ENCODE measurements at regions not wholly inside any gene's neighbourhood (a gene's known extent, or its start where the extent isn't known, plus 50 kb on each side); places are given as distances from the start of the nearest gene placed in this dataset.

DNA sequence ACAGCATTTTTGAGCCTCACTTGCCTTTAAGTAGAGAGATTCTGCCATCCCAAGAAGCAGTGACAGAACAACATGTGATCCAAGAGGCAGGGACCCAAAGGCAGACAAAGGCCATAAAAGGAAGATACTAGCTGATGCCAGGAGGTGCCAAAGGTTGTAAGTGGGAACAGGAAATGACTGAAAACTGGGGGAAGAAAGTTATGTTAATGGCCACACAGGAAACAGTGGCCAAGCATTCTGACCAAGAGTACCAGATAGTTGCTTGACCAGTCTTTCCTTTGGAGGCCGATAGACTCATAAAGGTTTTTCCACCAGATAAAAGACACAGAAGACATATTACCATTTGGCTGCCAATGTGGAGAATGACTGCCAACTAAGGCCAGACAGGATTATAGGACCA lies 274.5 kb upstream of the PEX5L start:
- H3K36me3 ChIP-seq (ENCODE audit: control insufficient read depth in 1 of 2, insufficient read depth in 2 of 2, low read depth in 1 of 2, low read length in 2 of 2), result no peaks in the 10 kb centered on the region
- no peaks in the 10 kb centered on the region for H3K27me3 ChIP-seq (ENCODE audit: control insufficient read depth in 1 of 2, insufficient read depth in 1 of 2, low read length in 2 of 2)
- H4K8ac ChIP-seq (ENCODE audit: low read length), result no peak overlapping the region
- H2BK12ac ChIP-seq (ENCODE audit: low read length in 2 of 2), result no peak overlapping the region
- H2BK120ac ChIP-seq (ENCODE audit: low read depth, low read length), result no peak overlapping the region
- H3K4me1 ChIP-seq (ENCODE audit: control insufficient read depth, insufficient read depth, low read depth, low read length), result no peaks in the 10 kb centered on the region
- H3K4ac ChIP-seq (ENCODE audit: low read depth in 1 of 2, low read length in 2 of 2), result no peak overlapping the region
- no peak overlapping the region for H2BK15ac ChIP-seq (ENCODE audit: low read depth, poor library complexity, severe bottlenecking)
- H3K27ac ChIP-seq (ENCODE audit: low read length, poor library complexity, severe bottlenecking), result no peak overlapping the region
- H2AK5ac ChIP-seq (ENCODE audit: low read length, severe bottlenecking), result no peak overlapping the region
- H3K14ac ChIP-seq (ENCODE audit: low read length in 2 of 2), result no peak overlapping the region
- no peak overlapping the region for H3K4me2 ChIP-seq (ENCODE audit: low read length, poor library complexity, severe bottlenecking)
- H3K23ac ChIP-seq (ENCODE audit: low read length in 2 of 2), result no peak overlapping the region
- H3K79me1 ChIP-seq (replicated peaks; ENCODE audit: low read length, poor library complexity, severe bottlenecking), result no peaks in the 10 kb centered on the region
- no peak overlapping the region for H2BK5ac ChIP-seq (ENCODE audit: low read depth, low read length, poor library complexity, severe bottlenecking)
- H2AFZ ChIP-seq (ENCODE audit: low read depth, low read length), result no peak overlapping the region
- no peak overlapping the region for H3K4me3 ChIP-seq (ENCODE audit: insufficient read depth in 1 of 2, low read depth in 1 of 2, low read length in 2 of 2)
- WGBS, result 55% methylated on average over 1 of the region's 1 CpG
- H3K9me3 ChIP-seq (ENCODE audit: control insufficient read depth, low read length), result no peaks in the 10 kb centered on the region
- no peak overlapping the region for H3K18ac ChIP-seq (ENCODE audit: low read depth in 1 of 2, low read length in 2 of 2)
- no peak for DNase-seq
- no peak overlapping the region for H4K91ac ChIP-seq (ENCODE audit: low read length)
- H3K9ac ChIP-seq (ENCODE audit: low read length), result no peak overlapping the region

GRCh38 chr3:180316321-180316720 lies 279.6 kb upstream of the PEX5L start:
- H3K4me2 ChIP-seq (ENCODE audit: low read length, poor library complexity, severe bottlenecking), result no peak overlapping the region
- no peak overlapping the region for H3K4me3 ChIP-seq (ENCODE audit: insufficient read depth in 1 of 2, low read depth in 1 of 2, low read length in 2 of 2)
- H3K23ac ChIP-seq (ENCODE audit: low read length in 2 of 2), result no peak overlapping the region
- H3K27me3 ChIP-seq (ENCODE audit: control insufficient read depth in 1 of 2, insufficient read depth in 1 of 2, low read length in 2 of 2), result no peaks in the 10 kb centered on the region
- no peaks in the 10 kb centered on the region for H3K36me3 ChIP-seq (ENCODE audit: control insufficient read depth in 1 of 2, insufficient read depth in 2 of 2, low read depth in 1 of 2, low read length in 2 of 2)
- H4K91ac ChIP-seq (ENCODE audit: low read length), result no peak overlapping the region
- H3K27ac ChIP-seq (ENCODE audit: low read length, poor library complexity, severe bottlenecking), result no peak overlapping the region
- H2AK5ac ChIP-seq (ENCODE audit: low read length, severe bottlenecking), result no peak overlapping the region
- no peak overlapping the region for H3K18ac ChIP-seq (ENCODE audit: low read depth in 1 of 2, low read length in 2 of 2)
- H3K4me1 ChIP-seq (ENCODE audit: control insufficient read depth, insufficient read depth, low read depth, low read length), result no peaks in the 10 kb centered on the region
- H2BK120ac ChIP-seq (ENCODE audit: low read depth, low read length), result no peak overlapping the region
- H3K79me1 ChIP-seq (replicated peaks; ENCODE audit: low read length, poor library complexity, severe bottlenecking), result no peaks in the 10 kb centered on the region
- H3K4ac ChIP-seq (ENCODE audit: low read depth in 1 of 2, low read length in 2 of 2), result no peak overlapping the region
- H4K8ac ChIP-seq (ENCODE audit: low read length), result no peak overlapping the region
- H3K14ac ChIP-seq (ENCODE audit: low read length in 2 of 2), result no peak overlapping the region
- no peak overlapping the region for H2BK15ac ChIP-seq (ENCODE audit: low read depth, poor library complexity, severe bottlenecking)
- no peak overlapping the region for H3K9ac ChIP-seq (ENCODE audit: low read length)
- no peak overlapping the region for H2BK5ac ChIP-seq (ENCODE audit: low read depth, low read length, poor library complexity, severe bottlenecking)
- no peaks in the 10 kb centered on the region for H3K9me3 ChIP-seq (ENCODE audit: control insufficient read depth, low read length)
- WGBS, result 74% methylated on average over 2 of the region's 2 CpGs
- no peak for DNase-seq
- H2AFZ ChIP-seq (ENCODE audit: low read depth, low read length), result no peak overlapping the region
- H2BK12ac ChIP-seq (ENCODE audit: low read length in 2 of 2), result no peak overlapping the region

DNA sequence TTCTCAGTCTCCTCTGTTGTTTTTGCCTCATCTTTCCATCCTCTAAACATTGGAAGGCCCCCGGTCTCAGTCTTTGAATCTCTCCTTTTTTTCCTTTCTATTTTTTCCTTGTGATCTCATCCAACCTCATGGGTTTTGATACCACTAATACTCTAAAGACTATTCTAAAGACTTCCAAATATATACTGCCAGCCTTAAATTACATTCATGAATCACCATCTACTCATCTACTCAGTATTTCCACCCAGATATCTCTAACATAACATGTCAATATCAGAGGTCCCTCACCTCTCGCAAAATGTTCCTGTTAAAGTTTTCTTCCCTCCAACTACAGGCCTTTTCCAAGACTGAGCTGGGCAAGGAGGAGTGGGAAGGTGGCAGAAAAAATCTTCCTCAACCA lies 282.5 kb upstream of the TTC14 start:
- Histone ChIP-seq H2BK12ac (ENCODE audit: low read length in 2 of 2) (no peak overlapping the region), H3K4me2 (ENCODE audit: low read length, poor library complexity, severe bottlenecking) (no peak overlapping the region), H3K4ac (ENCODE audit: low read depth in 1 of 2, low read length in 2 of 2) (no peak overlapping the region), H2BK120ac (ENCODE audit: low read depth, low read length) (no peak overlapping the region), H3K9me3 (ENCODE audit: control insufficient read depth, low read length) (no peaks in the 10 kb centered on the region), H3K18ac (ENCODE audit: low read depth in 1 of 2, low read length in 2 of 2) (no peak overlapping the region), H2BK5ac (ENCODE audit: low read depth, low read length, poor library complexity, severe bottlenecking) (no peak overlapping the region), H3K27me3 (ENCODE audit: control insufficient read depth in 1 of 2, insufficient read depth in 1 of 2, low read length in 2 of 2) (no peaks in the 10 kb centered on the region), H3K4me3 (ENCODE audit: insufficient read depth in 1 of 2, low read depth in 1 of 2, low read length in 2 of 2) (no peak overlapping the region), H3K79me1 (replicated peaks; ENCODE audit: low read length, poor library complexity, severe bottlenecking) (no peaks in the 10 kb centered on the region), H3K23ac (ENCODE audit: low read length in 2 of 2) (no peak overlapping the region), H2BK15ac (ENCODE audit: low read depth, poor library complexity, severe bottlenecking) (no peak overlapping the region), H2AK5ac (ENCODE audit: low read length, severe bottlenecking) (no peak overlapping the region), H4K91ac (ENCODE audit: low read length) (no peak overlapping the region), H3K4me1 (ENCODE audit: control insufficient read depth, insufficient read depth, low read depth, low read length) (no peaks in the 10 kb centered on the region), H3K36me3 (ENCODE audit: control insufficient read depth in 1 of 2, insufficient read depth in 2 of 2, low read depth in 1 of 2, low read length in 2 of 2) (no peaks in the 10 kb centered on the region), H2AFZ (ENCODE audit: low read depth, low read length) (no peak overlapping the region), H3K14ac (ENCODE audit: low read length in 2 of 2) (no peak overlapping the region), H3K27ac (ENCODE audit: low read length, poor library complexity, severe bottlenecking) (no peak overlapping the region), H3K9ac (ENCODE audit: low read length) (no peak overlapping the region), H4K8ac (ENCODE audit: low read length) (no peak overlapping the region)
- no peak for DNase-seq
- 84% methylated on average over 1 of the region's 2 CpGs for WGBS

DNA sequence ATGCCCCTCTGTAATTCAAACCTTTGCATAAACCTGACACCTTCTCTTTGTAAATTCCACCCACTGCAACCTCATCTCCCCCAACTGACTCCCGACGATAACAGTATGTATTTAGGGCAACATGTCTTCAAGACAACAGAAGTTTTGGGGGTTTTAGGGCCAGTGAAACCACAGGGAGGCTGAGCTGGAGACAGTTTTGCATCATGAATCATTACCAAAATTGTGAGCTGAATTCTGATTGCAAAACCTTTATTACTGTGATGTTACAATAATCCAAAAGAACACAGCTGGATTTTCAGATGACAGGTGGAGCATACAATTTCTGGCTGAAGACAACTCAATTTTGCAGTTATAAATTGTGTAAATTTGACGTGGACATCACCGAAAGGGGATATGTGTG lies 281.3 kb upstream of the TTC14 start:
- Histone ChIP-seq H2BK5ac (ENCODE audit: low read depth, low read length, poor library complexity, severe bottlenecking) (no peak overlapping the region), H2BK12ac (ENCODE audit: low read length in 2 of 2) (no peak overlapping the region), H3K14ac (ENCODE audit: low read length in 2 of 2) (no peak overlapping the region), H3K9me3 (ENCODE audit: control insufficient read depth, low read length) (no peaks in the 10 kb centered on the region), H3K4ac (ENCODE audit: low read depth in 1 of 2, low read length in 2 of 2) (no peak overlapping the region), H2BK15ac (ENCODE audit: low read depth, poor library complexity, severe bottlenecking) (no peak overlapping the region), H3K4me2 (ENCODE audit: low read length, poor library complexity, severe bottlenecking) (no peak overlapping the region), H3K18ac (ENCODE audit: low read depth in 1 of 2, low read length in 2 of 2) (no peak overlapping the region), H3K9ac (ENCODE audit: low read length) (no peak overlapping the region), H3K4me3 (ENCODE audit: insufficient read depth in 1 of 2, low read depth in 1 of 2, low read length in 2 of 2) (no peak overlapping the region), H3K36me3 (ENCODE audit: control insufficient read depth in 1 of 2, insufficient read depth in 2 of 2, low read depth in 1 of 2, low read length in 2 of 2) (no peaks in the 10 kb centered on the region), H2AK5ac (ENCODE audit: low read length, severe bottlenecking) (no peak overlapping the region), H3K4me1 (ENCODE audit: control insufficient read depth, insufficient read depth, low read depth, low read length) (no peaks in the 10 kb centered on the region), H3K79me1 (replicated peaks; ENCODE audit: low read length, poor library complexity, severe bottlenecking) (no peaks in the 10 kb centered on the region), H4K8ac (ENCODE audit: low read length) (no peak overlapping the region), H3K27me3 (ENCODE audit: control insufficient read depth in 1 of 2, insufficient read depth in 1 of 2, low read length in 2 of 2) (no peaks in the 10 kb centered on the region), H3K27ac (ENCODE audit: low read length, poor library complexity, severe bottlenecking) (no peak overlapping the region), H4K91ac (ENCODE audit: low read length) (no peak overlapping the region), H2BK120ac (ENCODE audit: low read depth, low read length) (no peak overlapping the region), H3K23ac (ENCODE audit: low read length in 2 of 2) (no peak overlapping the region), H2AFZ (ENCODE audit: low read depth, low read length) (no peak overlapping the region)
- 100% methylated on average over 2 of the region's 4 CpGs for WGBS
- DNase-seq, result no peak
